Panc1 (cell line): ENCODE measurements at regions not wholly inside any gene's neighbourhood (a gene's known extent, or its start where the extent isn't known, plus 50 kb on each side); places are given as distances from the start of the nearest gene placed in this dataset.

Experiments used
- CTCF ChIP-seq: fragments of 450-650 bp; IDR thresholded peaks from 2 replicates; pipeline ENCODE4 v1.5.1; 2017; ENCODE audit warnings: mild to moderate bottlenecking
- POLR2AphosphoS5 ChIP-seq: IDR thresholded peaks from 2 replicates; pipeline ENCODE4 v1.6.1; 2012; ENCODE audit warnings: mild to moderate bottlenecking, low read depth, low read length, moderate library complexity
- TCF7L2 ChIP-seq: IDR thresholded peaks from 2 replicates; pipeline ENCODE4 v1.6.1; 2011; ENCODE audit warnings: mild to moderate bottlenecking, low read depth, low read length, inconsistent platforms

GRCh38 chr11:120021978-120022377 lies 115.9 kb downstream of the TRIM29 start:
- no peak for TF ChIP-seq CTCF
- no peak for TF ChIP-seq POLR2AphosphoS5
- no peak for TF ChIP-seq TCF7L2
